ENCODE measurements at regions not wholly inside any gene's neighbourhood (a gene's known extent, or its start where the extent isn't known, plus 50 kb on each side); places are given as distances from the start of the nearest gene placed in this dataset.

DNA sequence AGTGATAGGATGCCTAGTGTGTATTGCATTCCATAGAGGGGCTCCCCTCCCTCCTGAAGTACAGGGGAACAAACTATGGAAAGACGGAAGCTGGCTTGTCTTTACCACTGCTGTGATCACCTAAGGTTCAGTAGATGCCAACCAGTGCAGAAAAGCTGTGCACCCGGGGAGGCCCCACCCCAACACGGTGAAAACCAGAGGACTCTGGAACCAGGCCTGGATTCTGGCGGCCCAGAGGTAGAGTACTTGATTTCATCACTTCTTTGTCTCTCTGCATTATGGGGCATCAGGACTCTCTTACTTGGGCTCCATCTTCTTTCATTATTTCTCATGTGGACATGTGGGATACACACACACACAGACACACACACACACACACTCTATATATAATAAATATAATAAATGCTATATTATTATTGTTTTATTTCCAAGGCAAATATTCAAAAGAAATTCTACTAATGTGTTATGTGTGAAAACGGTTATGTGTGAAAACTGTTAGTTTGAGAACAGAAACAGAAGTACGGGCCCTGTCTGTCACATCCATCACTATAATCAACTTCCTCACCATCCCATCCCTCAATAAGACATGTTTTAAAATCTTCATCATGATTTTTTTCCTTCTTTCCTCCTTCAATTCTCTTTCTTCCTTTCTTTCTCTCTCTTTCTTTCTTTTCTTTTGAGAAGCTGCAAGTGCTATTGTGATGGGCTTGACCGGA, 152.4 kb upstream of the CMC1 start:
- no peak for DNase-seq (ENCODE audit: low read depth in 2 of 2)

DNA sequence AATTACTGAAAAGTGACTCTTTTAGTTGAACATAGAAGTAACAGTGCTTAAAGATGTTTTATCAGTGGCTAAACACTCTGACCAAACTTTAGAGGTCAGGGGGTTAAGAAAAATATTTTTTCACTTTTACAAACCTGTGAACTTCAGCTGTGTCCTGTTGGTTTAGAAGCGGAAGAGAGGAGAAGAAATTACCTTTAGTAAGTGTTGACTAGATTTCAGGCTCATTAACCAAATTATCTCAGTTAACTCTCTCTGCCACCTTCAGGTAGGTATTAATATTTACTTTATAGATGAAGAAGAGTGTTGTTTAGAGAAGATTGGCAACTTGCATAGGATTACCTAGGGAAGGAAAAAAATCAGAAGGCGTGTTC, 151.9 kb upstream of the CMC1 start:
- no peak for DNase-seq (ENCODE audit: low read depth in 2 of 2)

DNA sequence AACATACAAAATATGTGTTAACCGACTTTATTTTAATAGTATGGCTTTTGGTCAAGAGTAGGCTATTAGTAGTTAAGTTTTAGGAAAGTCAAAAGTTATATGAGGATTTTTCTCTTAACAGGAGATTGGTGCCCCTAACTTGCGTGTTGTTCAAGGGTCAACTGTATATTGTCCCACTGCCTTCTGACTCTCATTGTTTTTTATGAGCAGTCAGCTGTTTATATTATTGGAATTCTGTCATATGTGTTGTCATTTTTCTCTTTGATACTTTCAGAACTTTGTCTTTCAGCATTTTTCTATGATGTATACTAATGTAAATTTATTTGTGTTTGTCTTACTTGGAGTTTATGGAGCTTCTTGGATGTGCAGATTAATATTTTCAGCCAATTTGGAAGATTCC, 142.1 kb upstream of the CMC1 start:
- no peak for DNase-seq (ENCODE audit: low read depth in 2 of 2)

DNA sequence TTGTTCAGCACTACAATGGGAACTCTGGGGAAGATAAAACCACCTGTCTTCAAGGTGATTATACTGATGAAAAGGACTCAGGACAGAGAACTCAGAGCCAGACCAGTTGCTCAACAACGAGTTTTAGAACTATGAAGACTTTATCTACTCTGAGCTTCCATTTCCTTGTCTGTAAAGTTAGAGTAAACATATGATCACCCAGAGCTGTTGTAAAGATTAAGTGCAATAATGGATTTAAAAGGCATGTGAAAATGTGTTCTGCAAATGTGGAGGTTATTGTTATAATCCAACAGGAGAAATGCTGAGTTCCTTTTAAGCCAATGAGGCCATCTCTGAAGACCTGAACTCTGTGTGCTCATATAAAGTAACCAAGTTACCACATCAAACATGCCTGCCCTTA, 139.7 kb upstream of the CMC1 start:
- no peak for DNase-seq (ENCODE audit: low read depth in 2 of 2)

DNA sequence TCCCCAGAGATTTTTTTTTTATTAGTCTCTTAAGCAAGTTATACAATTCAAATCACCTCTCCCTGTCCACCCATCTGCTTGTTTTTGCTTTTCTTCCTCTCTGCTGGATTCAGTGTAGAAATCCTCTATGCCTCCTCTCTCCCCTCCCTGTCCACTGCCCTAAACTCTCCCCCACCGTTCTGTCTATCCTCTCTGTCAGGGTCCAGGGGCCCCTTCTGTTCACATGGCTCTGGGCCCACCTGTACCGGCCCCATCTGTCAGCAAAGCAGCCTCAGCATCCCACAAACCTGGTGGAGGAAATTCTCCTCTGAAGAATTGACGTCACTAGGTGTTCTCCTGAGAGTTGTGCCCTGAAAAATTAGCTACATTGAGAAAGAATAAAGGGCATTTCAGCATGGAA, 137.6 kb upstream of the CMC1 start:
- no peak for DNase-seq (ENCODE audit: low read depth in 2 of 2)

DNA sequence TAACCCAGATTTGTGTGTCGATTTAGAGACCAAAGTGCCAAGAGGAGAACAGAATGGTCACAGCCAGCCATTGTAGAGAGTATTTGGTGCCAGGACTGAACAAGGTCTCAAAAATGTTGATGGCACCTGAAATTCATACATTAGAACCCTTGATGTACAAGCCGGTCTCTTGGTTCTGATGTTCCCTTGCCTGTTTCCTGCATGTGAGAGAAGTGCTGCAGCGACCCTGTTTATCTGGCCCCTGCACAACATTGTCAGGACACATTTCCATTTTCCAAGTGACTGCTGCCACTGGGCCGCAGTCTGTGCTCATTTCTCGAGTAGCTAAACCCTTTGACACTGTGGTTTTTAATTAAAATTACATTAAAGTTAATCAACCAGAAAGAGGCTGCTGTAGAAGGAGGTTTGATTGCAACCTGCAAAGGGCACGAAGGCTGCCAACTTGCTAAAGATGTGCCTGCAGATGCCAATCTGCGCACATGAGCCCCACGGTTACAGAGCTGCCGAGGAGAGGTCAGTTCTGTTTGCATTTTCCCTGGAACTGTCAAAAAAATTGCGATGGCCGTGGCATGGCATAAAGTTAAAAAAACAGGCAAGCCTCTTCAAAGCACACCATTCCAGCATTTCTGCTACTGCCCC, 136.4 kb upstream of the CMC1 start:
- no peak for DNase-seq (ENCODE audit: low read depth in 2 of 2)

DNA sequence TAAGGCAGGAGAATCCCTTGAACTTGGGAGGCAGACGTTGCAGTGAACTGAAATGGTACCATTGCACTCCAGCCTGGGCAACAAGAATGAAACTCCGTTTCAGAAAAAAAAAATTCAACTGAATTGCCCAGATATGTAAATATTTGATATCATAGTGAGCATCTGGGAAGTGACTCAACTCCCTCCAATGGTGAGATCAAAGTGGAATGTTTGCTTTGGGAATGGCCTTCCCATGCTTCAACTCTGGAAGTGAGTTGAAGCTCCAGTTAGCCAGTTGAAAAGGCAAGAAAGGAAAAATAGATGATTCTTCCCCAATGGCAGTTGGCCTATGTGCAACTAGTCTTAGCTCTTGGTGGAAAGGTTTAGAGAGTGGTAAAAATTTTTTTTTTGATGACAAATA, 131.6 kb upstream of the CMC1 start:
- no peak for DNase-seq (ENCODE audit: low read depth in 2 of 2)

DNA sequence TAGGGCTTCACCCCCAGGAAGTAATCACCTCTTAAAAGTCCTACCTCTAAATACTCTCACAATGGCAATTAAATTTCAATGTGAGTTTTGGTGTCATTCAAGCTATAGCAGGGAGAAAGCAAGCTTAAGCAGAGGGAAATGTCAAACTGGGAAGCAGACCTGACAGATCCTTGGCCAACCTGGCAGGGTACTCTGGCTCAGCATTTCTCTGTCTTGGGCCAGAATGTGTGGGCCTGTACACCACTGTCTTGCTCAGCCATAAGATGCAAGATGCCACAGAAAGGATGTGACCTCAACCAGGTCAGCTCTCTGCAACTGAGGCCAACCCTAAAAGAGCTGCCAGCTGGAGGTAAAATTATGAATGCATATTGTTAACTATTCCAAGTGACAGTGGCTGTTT, 130.6 kb upstream of the CMC1 start:
- DNase-seq (ENCODE audit: low read depth in 2 of 2), result no peak

DNA sequence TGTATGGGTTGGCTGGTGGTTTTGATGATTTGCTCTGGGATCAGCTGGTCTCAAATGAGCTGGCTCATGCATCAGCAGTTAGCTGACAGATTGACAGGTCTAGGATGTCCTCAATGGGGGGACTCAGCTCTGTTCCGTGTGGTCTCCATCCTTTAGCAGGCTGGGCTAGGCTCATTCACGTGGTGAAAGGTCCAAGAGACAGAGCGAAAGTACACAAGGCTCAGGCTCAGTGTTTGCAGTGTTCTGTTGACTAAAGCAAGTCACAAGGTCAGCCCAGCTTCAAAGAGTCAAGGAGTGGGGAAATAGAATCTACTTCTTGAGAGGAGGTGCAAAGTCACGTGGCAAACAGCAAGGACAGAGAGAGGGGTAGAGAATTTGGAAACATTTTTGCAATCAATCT, 126.5 kb upstream of the CMC1 start:
- DNase-seq (ENCODE audit: low read depth in 2 of 2), result no peak

DNA sequence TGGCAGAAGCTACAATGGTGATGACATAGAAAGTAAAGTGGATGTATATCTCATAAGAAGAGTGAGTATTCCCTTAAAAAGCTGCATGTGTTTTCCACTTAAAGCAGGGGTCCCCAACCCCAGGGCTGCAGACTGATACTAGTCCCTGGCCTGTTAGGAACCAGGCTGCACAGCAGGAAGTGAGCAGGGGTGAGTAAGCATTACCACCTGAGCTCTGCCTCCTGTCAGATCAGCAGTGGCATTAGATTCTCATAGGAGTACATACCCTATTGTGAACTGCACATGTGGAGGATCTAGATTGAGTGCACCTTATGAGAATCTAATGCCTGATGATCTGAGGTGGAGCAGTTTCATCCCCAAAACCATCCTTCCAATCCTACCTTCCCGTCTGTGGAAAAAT, 126.1 kb upstream of the CMC1 start:
- no peak for DNase-seq (ENCODE audit: low read depth in 2 of 2)

DNA sequence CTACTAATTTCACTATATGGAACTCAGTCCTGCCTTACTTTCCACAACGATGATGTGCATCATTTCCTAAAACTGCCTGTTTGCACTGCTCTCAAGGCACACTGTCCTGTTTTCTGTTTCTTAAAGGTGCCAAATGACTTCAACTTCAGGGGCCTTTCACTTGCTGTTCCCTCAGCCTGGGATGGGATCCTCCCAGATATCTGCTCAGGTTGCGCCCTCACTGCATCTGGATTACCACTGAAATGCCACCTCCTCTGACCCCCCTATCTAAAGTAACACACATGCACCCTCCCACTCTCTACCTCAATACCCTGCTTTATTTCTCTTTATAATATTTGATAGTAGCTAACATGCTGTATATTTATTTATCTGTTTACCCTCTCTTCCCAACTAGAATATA, 123.8 kb upstream of the CMC1 start:
- DNase-seq (ENCODE audit: low read depth in 2 of 2), result no peak

DNA sequence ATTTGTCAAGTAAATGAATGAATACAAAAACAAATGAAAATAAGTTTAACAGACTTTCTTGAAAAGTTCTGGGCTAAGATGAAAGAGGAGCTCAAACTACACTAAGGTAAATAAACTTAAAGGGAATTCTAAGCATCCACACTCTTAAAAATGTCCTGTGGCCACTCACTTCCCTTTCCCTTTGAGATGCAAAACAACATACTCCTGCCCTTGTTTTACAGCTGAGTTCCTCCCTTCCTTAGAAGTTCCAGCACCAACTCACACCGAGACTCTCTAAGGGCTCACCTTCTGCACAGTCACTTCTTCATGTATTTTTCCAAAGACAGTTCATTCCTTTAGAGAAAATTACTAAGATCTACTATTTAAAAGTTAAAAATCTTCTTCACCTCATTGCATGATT, 123.3 kb upstream of the CMC1 start:
- DNase-seq (ENCODE audit: low read depth in 2 of 2), result no peak

DNA sequence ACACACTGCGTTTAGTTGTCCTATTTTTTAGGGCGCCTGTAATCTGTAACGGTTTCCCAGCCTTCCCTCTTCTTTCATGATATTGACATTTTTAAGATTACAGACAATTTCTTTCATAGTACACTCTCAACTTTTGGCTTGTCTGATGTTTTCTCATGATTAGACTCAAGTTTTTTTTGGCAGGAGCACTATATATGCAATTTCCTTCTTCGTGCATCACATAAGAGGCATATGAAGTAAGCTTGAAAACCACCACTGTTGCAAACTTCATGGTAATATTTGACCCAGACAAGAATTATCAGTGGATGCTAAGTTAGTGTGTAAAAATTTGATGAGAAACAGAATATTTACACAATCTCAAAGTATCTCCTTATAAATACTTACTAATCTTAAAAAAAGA, 119.2 kb upstream of the CMC1 start:
- no peak for DNase-seq (ENCODE audit: low read depth in 2 of 2)

DNA sequence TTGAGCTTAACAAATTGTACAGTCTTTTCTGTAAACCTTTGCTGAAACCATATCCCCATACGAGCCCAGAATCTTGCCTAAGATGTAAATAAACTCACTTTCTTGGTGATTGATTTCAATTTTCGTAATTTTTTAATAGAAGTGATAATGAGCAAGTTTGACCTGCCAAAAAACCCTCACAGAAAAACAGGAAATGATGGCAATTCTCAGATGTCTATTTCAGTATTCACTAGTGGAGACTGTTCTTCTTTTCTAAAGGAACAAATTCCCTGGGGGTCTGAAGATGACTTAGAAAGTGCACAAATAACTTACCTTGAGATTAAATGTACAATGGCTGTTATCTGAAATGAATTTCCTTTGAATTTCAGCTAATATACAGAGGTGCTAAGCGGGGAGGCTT, 116.5 kb upstream of the CMC1 start:
- no peak for DNase-seq (ENCODE audit: low read depth in 2 of 2)

DNA sequence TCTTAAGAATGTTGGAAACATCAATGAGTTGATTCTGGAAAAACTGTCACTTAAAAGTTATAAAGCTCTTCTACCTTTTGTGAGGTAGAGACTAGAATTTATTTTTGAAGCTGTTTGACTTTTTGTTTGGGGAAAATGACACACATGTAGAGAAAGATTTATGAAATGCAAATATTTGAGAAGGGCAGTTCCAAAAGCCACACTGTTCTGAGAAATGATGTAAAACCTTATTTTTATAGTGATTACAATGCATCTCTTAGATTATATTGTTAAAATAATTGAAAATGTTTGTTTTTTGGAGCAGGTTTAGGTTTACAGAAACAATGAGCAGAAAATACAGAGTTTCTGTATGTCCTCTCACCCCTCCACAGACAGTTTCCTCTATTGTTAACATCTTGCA, 116.1 kb upstream of the CMC1 start:
- no peak for DNase-seq (ENCODE audit: low read depth in 2 of 2)

DNA sequence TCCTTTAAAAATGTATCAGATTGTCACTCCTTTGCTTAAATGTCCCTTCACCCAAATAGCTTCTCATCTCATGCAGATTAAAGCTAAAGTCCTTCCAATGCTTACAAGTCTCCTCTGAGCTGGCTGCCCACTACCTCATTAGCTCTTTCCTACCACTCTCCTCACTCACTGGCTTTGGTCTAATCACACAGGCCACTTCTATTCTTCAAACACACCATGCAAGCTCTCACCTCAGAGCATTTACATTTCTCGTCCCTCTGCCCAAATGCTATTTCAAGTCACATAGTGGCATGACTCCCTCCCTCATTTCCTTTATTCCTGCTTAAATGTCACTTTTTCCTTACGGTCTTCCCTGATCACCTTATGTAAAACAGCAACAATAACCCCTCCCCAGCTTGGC, 110.6 kb upstream of the CMC1 start:
- DNase-seq (ENCODE audit: low read depth in 2 of 2), result no peak

DNA sequence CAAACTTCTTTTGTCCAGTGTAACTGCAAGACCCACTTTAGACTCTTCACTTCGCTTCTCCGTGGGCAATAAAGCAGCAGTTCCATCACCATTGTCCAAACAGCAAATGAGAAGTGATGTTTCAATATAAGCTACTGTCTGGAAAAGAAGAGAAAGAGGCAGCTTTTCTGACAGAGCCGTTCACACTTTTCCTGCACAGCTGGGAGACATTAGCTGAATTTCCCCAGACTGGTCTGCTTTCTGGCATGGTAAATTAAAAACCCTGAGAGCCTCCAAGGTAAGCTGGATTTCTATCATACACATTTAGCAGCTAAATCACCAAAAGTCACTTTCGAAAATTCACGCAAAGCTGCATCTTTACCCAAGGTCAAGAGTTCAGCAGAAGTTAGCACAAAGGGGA, 108.5 kb upstream of the CMC1 start:
- DNase-seq (ENCODE audit: low read depth in 2 of 2), result no peak

DNA sequence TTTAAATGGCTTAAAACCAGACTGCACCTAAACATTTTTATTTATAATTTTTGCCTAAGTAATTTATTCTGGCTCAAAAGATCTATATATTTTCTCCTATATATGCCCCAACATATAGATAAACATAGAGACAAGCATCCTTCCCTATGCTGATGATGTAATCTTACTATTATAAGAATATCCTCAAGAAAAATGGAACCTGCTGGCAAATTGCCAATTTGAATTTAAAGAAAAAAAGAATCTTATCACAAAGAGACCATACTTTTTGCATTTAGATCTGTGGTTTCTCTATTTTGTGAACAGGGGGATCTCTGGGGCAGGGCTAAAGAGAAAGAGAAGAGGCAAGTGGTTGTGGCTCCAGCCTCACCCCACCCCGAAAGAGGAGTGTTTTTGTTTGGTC, 107.2 kb upstream of the CMC1 start:
- no peak for DNase-seq (ENCODE audit: low read depth in 2 of 2)

DNA sequence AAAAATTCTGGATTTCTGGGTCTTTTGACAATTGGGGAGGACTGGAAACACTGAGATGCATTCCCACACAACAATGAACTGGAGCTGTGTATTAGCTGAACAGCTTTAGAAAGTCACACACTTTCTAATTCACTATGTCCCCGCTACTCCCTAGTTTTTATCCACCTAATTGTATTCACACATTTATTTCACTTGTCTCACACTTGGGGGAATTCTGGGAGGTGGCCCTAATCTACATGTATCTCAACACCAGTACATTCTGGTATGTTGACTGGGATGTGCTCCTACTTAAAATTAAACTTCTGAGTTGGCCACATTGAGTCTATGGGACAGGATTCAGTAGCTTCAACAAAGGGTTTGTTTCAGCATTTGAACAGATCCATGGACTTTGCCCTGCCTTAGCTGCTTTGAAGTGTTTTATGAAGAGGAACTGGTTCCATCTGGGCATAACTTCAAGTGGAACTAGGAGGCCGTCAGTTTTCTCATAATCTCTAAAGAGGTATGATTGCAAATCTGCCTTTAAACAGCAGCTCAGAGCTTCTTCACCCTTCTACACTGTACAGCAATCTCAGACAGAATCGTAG, 106.5 kb upstream of the CMC1 start:
- DNase-seq (ENCODE audit: low read depth in 2 of 2), result no peak

DNA sequence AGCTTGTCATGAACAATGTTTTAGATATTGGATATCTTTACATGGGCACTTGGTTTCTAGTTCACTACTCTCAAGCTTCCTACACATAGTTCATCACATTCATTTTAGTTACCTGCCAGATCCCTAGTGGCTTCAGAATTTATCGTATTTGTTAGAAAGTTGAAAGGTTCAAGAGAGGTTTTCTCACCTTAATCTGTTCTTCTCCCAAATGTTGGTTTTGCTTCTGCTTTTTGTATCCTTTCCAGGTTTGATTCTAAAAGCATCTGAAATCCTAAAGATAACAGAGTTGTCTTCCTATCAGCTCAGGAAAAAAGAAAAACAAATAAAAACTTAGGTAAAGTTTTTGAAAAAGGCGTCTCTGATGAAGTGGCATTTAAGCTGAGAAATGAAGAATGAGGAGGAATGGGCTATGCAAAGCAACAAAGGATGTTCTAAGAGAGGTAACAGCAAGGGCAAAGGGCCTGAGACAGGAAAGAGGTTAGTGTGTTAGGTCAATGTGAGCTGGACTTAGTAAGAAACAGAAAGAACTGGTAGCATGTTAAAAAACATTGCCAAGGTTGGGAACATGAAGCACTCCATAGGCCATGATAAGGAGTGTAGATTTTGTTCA, 104.7 kb upstream of the CMC1 start:
- DNase-seq (ENCODE audit: low read depth in 2 of 2), result no peak

DNA sequence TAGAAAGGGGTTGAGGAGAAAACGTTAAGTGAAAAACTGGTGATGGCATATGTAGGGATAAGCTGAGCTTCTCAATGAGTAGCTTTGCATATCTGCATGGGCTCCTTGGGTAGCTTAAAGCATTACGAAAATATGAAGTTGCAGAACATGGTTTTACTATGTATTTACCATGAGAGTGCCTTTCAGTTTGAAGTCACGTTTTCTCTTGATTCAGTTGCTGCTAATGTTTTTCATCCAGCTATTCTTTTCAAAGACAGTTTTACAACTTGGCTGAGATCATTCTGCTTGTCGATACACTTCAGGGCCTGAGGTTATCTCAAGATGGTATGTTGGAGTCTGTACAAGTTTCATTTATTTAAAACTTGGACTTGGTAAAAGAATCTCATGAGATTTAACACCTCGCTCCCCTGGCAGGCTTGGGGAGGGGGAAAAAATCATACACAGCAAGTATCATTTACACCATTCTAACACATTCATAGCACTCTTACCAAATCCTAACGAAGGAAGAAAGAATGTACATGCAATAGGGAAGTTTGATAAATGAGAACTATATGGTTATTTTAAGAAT, 103.3 kb upstream of the CMC1 start:
- no peak for DNase-seq (ENCODE audit: low read depth in 2 of 2)

DNA sequence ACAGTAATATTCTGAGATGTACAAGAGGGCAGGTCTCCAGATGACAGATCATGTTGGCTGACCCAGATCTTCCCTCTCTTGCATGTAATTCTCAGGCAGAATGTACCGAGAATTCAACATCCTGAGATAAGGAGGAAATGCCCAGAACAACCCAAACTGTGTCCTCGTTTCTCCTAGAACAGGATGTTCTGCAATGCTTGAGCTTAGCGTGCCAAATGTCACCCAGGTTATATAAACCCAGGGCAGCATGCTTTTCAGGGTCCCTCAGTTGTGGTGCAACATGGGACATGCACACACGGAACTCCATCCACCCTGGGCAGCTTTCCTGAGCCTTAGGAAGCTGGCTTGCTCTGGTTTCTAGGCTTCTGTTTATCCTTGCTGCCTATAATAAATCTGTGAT, 102.1 kb upstream of the CMC1 start:
- no peak for DNase-seq (ENCODE audit: low read depth in 2 of 2)
